H1 (cell line): ENCODE measurements at regions not wholly inside any gene's neighbourhood (a gene's known extent, or its start where the extent isn't known, plus 50 kb on each side); places are given as distances from the start of the nearest gene placed in this dataset.

Experiments
- CTCF ChIA-PET: fragments of 300-600 bp; sonication (Branson Sonifier 250); formaldehyde crosslinking; loops from one replicate; lab custom pipeline; 2021; ENCODE audit not compliant: partially characterized antibody; lab: Charles Lee
- POLR2A ChIA-PET: fragments of 300-600 bp; sonication (Branson Sonifier 250); formaldehyde crosslinking; loops from one replicate; lab custom pipeline; 2021; ENCODE audit warnings: inconsistent platforms; ENCODE audit not compliant: partially characterized antibody; lab: Charles Lee
- DNase-seq, 2 experiments: peaks; one replicate each; pipeline versions ENCODE4 v3.0.0 to v3.0.0-alpha.2; 2010 to 2022; ENCODE audit warnings: low spot score in 2 of 2, low read depth in 1 of 2, mixed read lengths in 1 of 2
- FAIRE-seq: peaks from 2 replicates; lab custom pipeline; 2011; peaks lifted over from hg19 to GRCh38; lab: Jason Lieb, UNC
- H2AFZ ChIP-seq: 2 replicates; pipeline ENCODE4 v1.8.1; 2012; ENCODE audit warnings: low read length, inconsistent platforms
- H2AK5ac ChIP-seq: 2 replicates; pipeline ENCODE4 v1.6.1; 2013; ENCODE audit warnings: low read depth, low read length
- H2BK120ac ChIP-seq: replicated peaks from 2 replicates; pipeline ENCODE3; 2013; ENCODE audit warnings: low read depth, low read length, inconsistent platforms
- H2BK12ac ChIP-seq: 2 replicates; pipeline ENCODE4 v1.6.1; 2013; ENCODE audit warnings: low read depth, low read length
- H2BK15ac ChIP-seq: 2 replicates; pipeline ENCODE4 v1.6.1; 2013; ENCODE audit warnings: low read length
- H2BK20ac ChIP-seq: 2 replicates; pipeline ENCODE4 v1.6.1; 2013; ENCODE audit warnings: low read length
- H2BK5ac ChIP-seq: 2 replicates; pipeline ENCODE4 v1.6.1; 2013; ENCODE audit warnings: low read depth, low read length
- H3K14ac ChIP-seq: 2 replicates; pipeline ENCODE4 v1.6.1; 2013; ENCODE audit warnings: inconsistent platforms; ENCODE audit not compliant: insufficient read length
- H3K18ac ChIP-seq: 2 replicates; pipeline ENCODE4 v1.6.1; 2013; ENCODE audit warnings: low read length; ENCODE audit errors: extremely low read depth
- H3K23ac ChIP-seq: 2 replicates; pipeline ENCODE4 v1.6.1; 2013; ENCODE audit warnings: inconsistent platforms; ENCODE audit not compliant: insufficient read length
- H3K23me2 ChIP-seq: 2 replicates; pipeline ENCODE4 v1.6.1; 2013; ENCODE audit warnings: low read depth, low read length
- H3K27ac ChIP-seq: 2 replicates; pipeline ENCODE4 v1.6.1; 2011; ENCODE audit warnings: low read depth, low read length, inconsistent platforms
- H3K27me3 ChIP-seq, 4 experiments: replicated peaks in 1 of 4; 1 replicate in 1 of 4; 2 replicates in 3 of 4; pipeline versions ENCODE4 v1.6.1 to v1.8.1; 2011 to 2013; ENCODE audit warnings: low read length in 3 of 4, mild to moderate bottlenecking in 3 of 4, inconsistent platforms in 2 of 4, mixed read lengths in 2 of 4, moderate library complexity in 1 of 4; ENCODE audit not compliant: control insufficient read depth in 3 of 4, insufficient read depth in 3 of 4; ENCODE audit errors: extremely low read depth in 1 of 4
- H3K36me3 ChIP-seq, 4 experiments: 2 replicates each; pipeline versions ENCODE4 v1.6.1 to v1.8.1; 2011 to 2013; ENCODE audit warnings: mild to moderate bottlenecking in 4 of 4, low read length in 3 of 4, moderate library complexity in 2 of 4, control low read depth in 1 of 4, inconsistent platforms in 1 of 4; ENCODE audit not compliant: insufficient read depth in 4 of 4, control insufficient read depth in 2 of 4
- H3K4ac ChIP-seq: replicated peaks from 2 replicates; pipeline ENCODE3; 2013; ENCODE audit warnings: low read length, low read depth, mixed read lengths, inconsistent platforms; ENCODE audit not compliant: insufficient read length
- H3K4me1 ChIP-seq, 4 experiments: replicated peaks in 1 of 4; 1 replicate in 1 of 4; 2 replicates in 3 of 4; pipeline versions ENCODE4 v1.6.1 to v1.8.1; 2011 to 2013; ENCODE audit warnings: low read length in 3 of 4, inconsistent platforms in 2 of 4, mixed read lengths in 1 of 4; ENCODE audit not compliant: insufficient read depth in 4 of 4, control insufficient read depth in 3 of 4
- H3K4me2 ChIP-seq, 2 experiments: 2 replicates each; pipeline versions ENCODE4 v1.6.1 to v1.8.1; 2011 to 2013; ENCODE audit warnings: low read depth in 2 of 2, low read length in 2 of 2, control low read depth in 1 of 2, inconsistent platforms in 1 of 2, mild to moderate bottlenecking in 1 of 2; ENCODE audit not compliant: insufficient read depth in 1 of 2
- H3K4me3 ChIP-seq, 4 experiments: fragments of 200-600, 300-600 bp in 1 of 4; sonication (generic), shearing (Covaris generic), sonication (Bioruptor Twin) in 1 of 4; 2 replicates each; pipeline versions ENCODE4 v1.5.1 to v1.8.1; 2011 to 2016; ENCODE audit warnings: low read length in 4 of 4, low read depth in 3 of 4, control low read depth in 2 of 4, inconsistent platforms in 2 of 4, mild to moderate bottlenecking in 2 of 4, mixed read lengths in 1 of 4, moderate library complexity in 1 of 4; ENCODE audit not compliant: insufficient read depth in 2 of 4; ENCODE audit errors: extremely low read depth in 1 of 4
- H3K56ac ChIP-seq: replicated peaks from 2 replicates; pipeline ENCODE3; 2013; ENCODE audit warnings: low read depth, mild to moderate bottlenecking, mixed read lengths, low read length, inconsistent platforms; ENCODE audit not compliant: insufficient read length
- H3K79me1 ChIP-seq: 2 replicates; pipeline ENCODE4 v1.6.1; 2013; ENCODE audit warnings: low read depth, low read length, control low read depth
- H3K79me2 ChIP-seq, 2 experiments: 2 replicates each; pipeline versions ENCODE4 v1.6.1 to v1.8.1; 2012 to 2013; ENCODE audit warnings: low read length in 2 of 2, mild to moderate bottlenecking in 2 of 2, inconsistent platforms in 1 of 2; ENCODE audit not compliant: insufficient read depth in 2 of 2, control insufficient read depth in 1 of 2
- H3K9ac ChIP-seq, 4 experiments: replicated peaks in 1 of 4; 1 replicate in 1 of 4; 2 replicates in 3 of 4; pipeline versions ENCODE4 v1.6.1 to v1.8.1; 2011 to 2013; ENCODE audit warnings: low read depth in 3 of 4, low read length in 3 of 4, control low read depth in 2 of 4, mild to moderate bottlenecking in 2 of 4, moderate library complexity in 2 of 4, inconsistent platforms in 1 of 4; ENCODE audit errors: extremely low read depth in 1 of 4
- H3K9me3 ChIP-seq, 2 experiments: 2 replicates each; pipeline versions ENCODE4 v1.6.1 to v1.8.1; 2012 to 2013; ENCODE audit warnings: mild to moderate bottlenecking in 2 of 2, moderate library complexity in 2 of 2, control low read depth in 1 of 2, inconsistent platforms in 1 of 2, low read depth in 1 of 2, low read length in 1 of 2, mixed read lengths in 1 of 2; ENCODE audit not compliant: insufficient read depth in 2 of 2
- H4K20me1 ChIP-seq, 2 experiments: replicated peaks in 1 of 2; 2 replicates each; pipeline versions ENCODE3 to v1.8.1; 2011 to 2013; ENCODE audit warnings: inconsistent platforms in 2 of 2, low read length in 2 of 2, mild to moderate bottlenecking in 1 of 2; ENCODE audit not compliant: insufficient read depth in 2 of 2, control insufficient read depth in 1 of 2
- H4K5ac ChIP-seq: 2 replicates; pipeline ENCODE4 v1.6.1; 2013; ENCODE audit warnings: low read length, low read depth, mixed read lengths, inconsistent platforms; ENCODE audit not compliant: insufficient read length
- H4K8ac ChIP-seq: 2 replicates; pipeline ENCODE4 v1.8.0; 2013; ENCODE audit warnings: mild to moderate bottlenecking, moderate library complexity, low read length, inconsistent platforms; ENCODE audit not compliant: insufficient read depth; ENCODE audit errors: extremely low read depth
- H4K91ac ChIP-seq: replicated peaks from 2 replicates; pipeline ENCODE3; 2013; ENCODE audit warnings: low read length, mixed read lengths, inconsistent platforms; ENCODE audit not compliant: insufficient read length
- EZH2 ChIP-seq: fragments of 200-600 bp; sonication (generic); IDR thresholded peaks from 2 replicates; pipeline ENCODE4 v1.7.1; 2012; ENCODE audit warnings: low read depth, mild to moderate bottlenecking, moderate library complexity, low read length, inconsistent platforms; ENCODE audit not compliant: severe bottlenecking
- FOSL1 ChIP-seq: IDR thresholded peaks from 2 replicates; pipeline ENCODE4 v1.6.1; 2011; ENCODE audit warnings: mild to moderate bottlenecking, low read depth, low read length, moderate library complexity; ENCODE audit not compliant: insufficient read depth
- KDM4A ChIP-seq: IDR thresholded peaks from one replicate; pipeline ENCODE4 v1.7.1; 2012; ENCODE audit warnings: low read depth, mild to moderate bottlenecking, moderate library complexity, low read length, inconsistent platforms; ENCODE audit not compliant: severe bottlenecking
- POLR2A ChIP-seq, 2 experiments: IDR thresholded peaks; 1 replicate in 1 of 2; 2 replicates in 1 of 2; pipeline ENCODE4 v1.6.1; 2011; ENCODE audit warnings: low read depth in 2 of 2, low read length in 2 of 2, mild to moderate bottlenecking in 2 of 2; ENCODE audit errors: control extremely low read depth in 1 of 2
- SIN3A ChIP-seq, 2 experiments: IDR thresholded peaks in 1 of 2; conservative IDR thresholded peaks in 1 of 2; 2 replicates each; pipeline ENCODE4 v1.6.1; 2011 to 2012; ENCODE audit warnings: low read length in 2 of 2, improper control_type of control experiment in 1 of 2, low read depth in 1 of 2, mild to moderate bottlenecking in 1 of 2
- SP4 ChIP-seq: IDR thresholded peaks from 2 replicates; pipeline ENCODE4 v1.6.1; 2012; ENCODE audit warnings: low read length, inconsistent platforms
- TCF12 ChIP-seq: IDR thresholded peaks from 2 replicates; pipeline ENCODE4 v1.6.1; 2011; ENCODE audit warnings: low read depth, mild to moderate bottlenecking, low read length
- WGBS, 2 experiments: shearing (Covaris generic) in 1 of 2; methylation state at CpG; one replicate each; pipeline versions ENCODE4 v1.1.6 to v1.1.7; 2013 to 2015; ENCODE audit warnings: low lambda C conversion rate in 2 of 2, mixed read lengths in 2 of 2, inconsistent platforms in 1 of 2, low coverage in 1 of 2, missing lambda C conversion rate in 1 of 2; ENCODE audit not compliant: insufficient replicate concordance in 2 of 2, insufficient coverage in 1 of 2, insufficient read length in 1 of 2; ENCODE audit errors: extremely low coverage in 1 of 2, missing lambda C conversion rate in 1 of 2; 5-methylcytosine and 5-hydroxymethylcytosine counted together
- TF ChIP-seq, protein P1 (sequence below), 3 experiments: IDR thresholded peaks; 1 replicate in 2 of 3; 2 replicates in 1 of 3; pipeline versions ENCODE4 v1.5.1 to v1.6.1; 2011; ENCODE audit warnings: low read length in 3 of 3, mild to moderate bottlenecking in 3 of 3, inconsistent platforms in 2 of 3, low read depth in 1 of 3, moderate library complexity in 1 of 3; ENCODE audit not compliant: insufficient read depth in 1 of 3; ENCODE audit errors: control extremely low read depth in 1 of 3

DNA sequence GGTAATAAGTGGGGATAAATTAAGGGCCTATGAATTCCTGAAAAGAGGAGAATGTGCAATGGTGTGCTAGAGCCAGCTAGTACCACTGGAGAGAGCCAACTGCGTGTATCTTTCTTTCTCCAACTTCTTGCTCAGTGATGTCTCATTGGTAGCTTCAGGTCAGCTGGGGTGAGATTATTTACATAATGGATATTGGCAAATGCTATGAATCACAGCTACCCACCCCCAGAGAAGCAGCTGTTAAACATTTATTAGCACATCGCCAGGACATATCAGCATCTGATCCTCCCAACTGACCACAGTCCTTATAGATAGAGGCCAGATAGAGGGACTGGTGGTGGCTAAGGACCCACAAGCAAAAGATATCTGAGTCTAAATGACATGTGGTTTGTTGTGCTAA is 421.3 kb downstream of the ACTL7B start:
- Histone ChIP-seq H3K23me2 (no peaks in the 10 kb centered on the region), H2BK5ac (no peak overlapping the region), H3K14ac (no peak overlapping the region), H4K91ac (no peak overlapping the region), H3K56ac (no peak overlapping the region), H3K9me3 (no peaks in the 10 kb centered on the region), H3K4me3 (no peak overlapping the region), H2BK12ac (no peak overlapping the region), H3K79me2 (no peaks in the 10 kb centered on the region), H3K27ac (no peak overlapping the region), H4K8ac (no peak overlapping the region), H3K4me1 (no peaks in the 10 kb centered on the region), H3K27me3 (no peaks in the 10 kb centered on the region), H4K20me1 (no peaks in the 10 kb centered on the region), H2BK20ac (no peak overlapping the region), H3K23ac (no peak overlapping the region), H3K18ac (no peak overlapping the region), H2AFZ (no peak overlapping the region), H3K79me1 (no peaks in the 10 kb centered on the region), H3K36me3 (no peaks in the 10 kb centered on the region), H2BK120ac (no peak overlapping the region), H3K4me2 (no peak overlapping the region), H3K9ac (no peak overlapping the region), H2BK15ac (no peak overlapping the region), H4K5ac (no peak overlapping the region), H3K4ac (no peak overlapping the region), H2AK5ac (no peak overlapping the region)
- no peak for DNase-seq
- ChIA-PET POLR2A (no interaction called here), CTCF (interaction anchor here (1.9 kb wide), 1 partner anchor 22 kb away, joined by 5 read pairs; no protein-coding TSS in a partner anchor)
- WGBS, 2 experiments: 98% methylated on average over 2 of the region's 2 CpGs; no CpG with 5 or more reads in 1 of the 2 experiments
- FAIRE-seq: no peak
- TF ChIP-seq FOSL1 (no peak), SP4 (no peak), KDM4A (no peak), EZH2 (no peak), TCF12 (no peak), POLR2A (IDR thresholded peaks at IDR 0.05; ENCODE audit: control extremely low read depth in 1 of 2, low read depth in 2 of 2, low read length in 2 of 2) (no peak), SIN3A (conservative IDR thresholded peaks at IDR 0.05 in 1 of 2, IDR thresholded peaks at IDR 0.05 in 1 of 2; ENCODE audit: low read depth in 1 of 2, low read length in 2 of 2) (no peak)
- TF ChIP-seq, protein P1, sequence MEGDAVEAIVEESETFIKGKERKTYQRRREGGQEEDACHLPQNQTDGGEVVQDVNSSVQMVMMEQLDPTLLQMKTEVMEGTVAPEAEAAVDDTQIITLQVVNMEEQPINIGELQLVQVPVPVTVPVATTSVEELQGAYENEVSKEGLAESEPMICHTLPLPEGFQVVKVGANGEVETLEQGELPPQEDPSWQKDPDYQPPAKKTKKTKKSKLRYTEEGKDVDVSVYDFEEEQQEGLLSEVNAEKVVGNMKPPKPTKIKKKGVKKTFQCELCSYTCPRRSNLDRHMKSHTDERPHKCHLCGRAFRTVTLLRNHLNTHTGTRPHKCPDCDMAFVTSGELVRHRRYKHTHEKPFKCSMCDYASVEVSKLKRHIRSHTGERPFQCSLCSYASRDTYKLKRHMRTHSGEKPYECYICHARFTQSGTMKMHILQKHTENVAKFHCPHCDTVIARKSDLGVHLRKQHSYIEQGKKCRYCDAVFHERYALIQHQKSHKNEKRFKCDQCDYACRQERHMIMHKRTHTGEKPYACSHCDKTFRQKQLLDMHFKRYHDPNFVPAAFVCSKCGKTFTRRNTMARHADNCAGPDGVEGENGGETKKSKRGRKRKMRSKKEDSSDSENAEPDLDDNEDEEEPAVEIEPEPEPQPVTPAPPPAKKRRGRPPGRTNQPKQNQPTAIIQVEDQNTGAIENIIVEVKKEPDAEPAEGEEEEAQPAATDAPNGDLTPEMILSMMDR (IDR thresholded peaks at IDR 0.05; ENCODE audit: control extremely low read depth in 1 of 3, insufficient read depth in 1 of 3, low read depth in 1 of 3, low read length in 3 of 3): no peak
